ENCODE measurements at regions not wholly inside any gene's neighbourhood (a gene's known extent, or its start where the extent isn't known, plus 50 kb on each side); places are given as distances from the start of the nearest gene placed in this dataset.
"Not testable (repeated sequence)": the region's sequence is repeated elsewhere in the genome, so short reads cannot be mapped to it uniquely, and the experiment has no call there.

- H3K27me3 ChIP-seq, result no peaks in the 10 kb centered on the region
- TF ChIP-seq POLR2A (IDR thresholded peaks at IDR 0.05; ENCODE audit: low read depth) (no peak), EP300 (IDR thresholded peaks at IDR 0.05) (no peak), POLR2AphosphoS5 (IDR thresholded peaks at IDR 0.05) (no peak), CTCF (IDR thresholded peaks at IDR 0.05) (no peak)
- no peak overlapping the region for H3K27ac ChIP-seq (replicated peaks in 1 of 4)
- intact Hi-C loops (cut with DNase I), result no loop called here
- no peak for DNase-seq (ENCODE audit: extremely low spot score)
- no peaks in the 10 kb centered on the region for H3K36me3 ChIP-seq
- WGBS, result 86% methylated on average over 1 of the region's 1 CpG
- H3K4me1 ChIP-seq, result no peaks in the 10 kb centered on the region
- no peaks in the 10 kb centered on the region for H3K9me3 ChIP-seq
- no peak overlapping the region for H3K4me3 ChIP-seq
These were observed 121.0 kb upstream of the ATXN1 start for GRCh38 chr6:16882230-16882629.

GRCh38 chr6:16876852-16877251 is 115.6 kb upstream of the ATXN1 start:
- DNase-seq (ENCODE audit: extremely low spot score); H3K4me3 ChIP-seq; intact Hi-C loops (cut with DNase I); H3K9me3 ChIP-seq; H3K27ac ChIP-seq (replicated peaks in 1 of 4); H3K27me3 ChIP-seq; H3K4me1 ChIP-seq; H3K36me3 ChIP-seq: not testable (repeated sequence)
- 97% methylated on average over 2 of the region's 2 CpGs for WGBS

- no peak for DNase-seq (ENCODE audit: extremely low spot score)
- no peaks in the 10 kb centered on the region for H3K4me1 ChIP-seq
- 92% methylated on average over 3 of the region's 3 CpGs for WGBS
- TF ChIP-seq POLR2A (IDR thresholded peaks at IDR 0.05; ENCODE audit: low read depth) (no peak), POLR2AphosphoS5 (IDR thresholded peaks at IDR 0.05) (no peak), EP300 (IDR thresholded peaks at IDR 0.05) (no peak), CTCF (IDR thresholded peaks at IDR 0.05) (no peak)
- no peaks in the 10 kb centered on the region for H3K9me3 ChIP-seq
- H3K4me3 ChIP-seq, result no peak overlapping the region
- intact Hi-C loops (cut with DNase I), result no loop called here
- no peaks in the 10 kb centered on the region for H3K36me3 ChIP-seq
- no peak overlapping the region for H3K27ac ChIP-seq (replicated peaks in 1 of 4)
- H3K27me3 ChIP-seq, result no peaks in the 10 kb centered on the region
These were observed 114.9 kb upstream of the ATXN1 start for GRCh38 chr6:16876201-16876600.

GRCh38 chr6:16873698-16874097 is 112.4 kb upstream of the ATXN1 start:
- Histone ChIP-seq H3K4me1 (no peaks in the 10 kb centered on the region), H3K27ac (replicated peaks in 1 of 4) (no peak overlapping the region), H3K36me3 (no peaks in the 10 kb centered on the region), H3K27me3 (no peaks in the 10 kb centered on the region), H3K9me3 (no peaks in the 10 kb centered on the region), H3K4me3 (no peak overlapping the region)
- 70% methylated on average over 3 of the region's 3 CpGs for WGBS
- intact Hi-C loops (cut with DNase I), result no loop called here
- TF ChIP-seq EP300 (IDR thresholded peaks at IDR 0.05) (no peak), POLR2A (IDR thresholded peaks at IDR 0.05; ENCODE audit: low read depth) (no peak), CTCF (IDR thresholded peaks at IDR 0.05) (no peak), POLR2AphosphoS5 (IDR thresholded peaks at IDR 0.05) (no peak)
- DNase-seq (ENCODE audit: extremely low spot score), result no peak

- Histone ChIP-seq H3K27ac (replicated peaks in 1 of 4) (no peak overlapping the region), H3K36me3 (no peaks in the 10 kb centered on the region), H3K4me1 (no peaks in the 10 kb centered on the region), H3K4me3 (no peak overlapping the region), H3K27me3 (no peaks in the 10 kb centered on the region), H3K9me3 (no peaks in the 10 kb centered on the region)
- WGBS, result 51% methylated on average over 6 of the region's 6 CpGs
- DNase-seq (ENCODE audit: extremely low spot score), result no peak
- intact Hi-C loops (cut with DNase I), result no loop called here
- TF ChIP-seq EP300 (IDR thresholded peaks at IDR 0.05), result no peak
- TF ChIP-seq CTCF (IDR thresholded peaks at IDR 0.05), result no peak
- no peak for TF ChIP-seq POLR2AphosphoS5 (IDR thresholded peaks at IDR 0.05)
- no peak for TF ChIP-seq POLR2A (IDR thresholded peaks at IDR 0.05; ENCODE audit: low read depth)
These were observed 111.4 kb upstream of the ATXN1 start for GRCh38 chr6:16872543-16873235.

Data from esophagus muscularis mucosa (tissue), 4 donors.